Endodermal cell (in vitro differentiated cells): ENCODE measurements at regions not wholly inside any gene's neighbourhood (a gene's known extent, or its start where the extent isn't known, plus 50 kb on each side); places are given as distances from the start of the nearest gene placed in this dataset.
"Not testable (repeated sequence)": the region's sequence is repeated elsewhere in the genome, so short reads cannot be mapped to it uniquely, and the experiment has no call there.

Experiments
- DNase-seq: peaks from one replicate; pipeline ENCODE4 v3.0.0-alpha.2; 2017
- H3K27ac ChIP-seq: 2 replicates; pipeline ENCODE4 v1.5.1; 2013; ENCODE audit warnings: mild to moderate bottlenecking, low read depth, low read length, moderate library complexity
- H3K27me3 ChIP-seq: 2 replicates; pipeline ENCODE4 v1.6.1; 2013; ENCODE audit warnings: mild to moderate bottlenecking, low read length, moderate library complexity; ENCODE audit not compliant: insufficient read depth, control insufficient read depth, poor library complexity, severe bottlenecking
- H3K36me3 ChIP-seq: 2 replicates; pipeline ENCODE4 v1.7.0; 2013; ENCODE audit warnings: mild to moderate bottlenecking, low read length, moderate library complexity; ENCODE audit not compliant: control insufficient read depth, insufficient read depth
- H3K4me1 ChIP-seq: one replicate; pipeline ENCODE4 v1.7.0; 2013; ENCODE audit warnings: low read length; ENCODE audit not compliant: control insufficient read depth, insufficient read depth
- H3K4me3 ChIP-seq: 2 replicates; pipeline ENCODE4 v1.5.1; 2013; ENCODE audit warnings: mild to moderate bottlenecking, low read length, moderate library complexity
- H3K9ac ChIP-seq: 2 replicates; pipeline ENCODE4 v1.6.1; 2013; ENCODE audit warnings: mild to moderate bottlenecking, low read length, moderate library complexity; ENCODE audit not compliant: poor library complexity, severe bottlenecking; ENCODE audit errors: extremely low read depth
- H3K9me3 ChIP-seq: 2 replicates; pipeline ENCODE4 v1.6.1; 2013; ENCODE audit warnings: mild to moderate bottlenecking, low read length, moderate library complexity; ENCODE audit not compliant: control insufficient read depth
- H3K27ac Mint-ChIP-seq: 2 replicates; pipeline ENCODE4 v1.8.0; 2020; ENCODE audit warnings: mixed read lengths
- H3K27me3 Mint-ChIP-seq: 2 replicates; pipeline ENCODE4 v1.8.0; 2021; ENCODE audit warnings: mild to moderate bottlenecking, mixed read lengths; ENCODE audit not compliant: insufficient read depth
- H3K36me3 Mint-ChIP-seq: 2 replicates; pipeline ENCODE4 v1.8.0; 2020; ENCODE audit warnings: low read depth, mixed read lengths
- H3K4me1 Mint-ChIP-seq: 2 replicates; pipeline ENCODE4 v1.8.0; 2020; ENCODE audit warnings: mixed read lengths
- H3K4me3 Mint-ChIP-seq: 2 replicates; pipeline ENCODE4 v1.8.0; 2020; ENCODE audit warnings: mild to moderate bottlenecking, moderate library complexity, mixed read lengths
- H3K9me3 Mint-ChIP-seq: 2 replicates; pipeline ENCODE4 v1.8.0; 2020; ENCODE audit warnings: mild to moderate bottlenecking, mixed read lengths
- WGBS, 2 experiments: methylation state at CpG; one replicate each; pipeline versions ENCODE4 v1.1.5 to v1.1.7; 2013; ENCODE audit warnings: missing lambda C conversion rate in 2 of 2, mixed read lengths in 1 of 2; ENCODE audit not compliant: insufficient coverage in 1 of 2, insufficient read length in 1 of 2; 5-methylcytosine and 5-hydroxymethylcytosine counted together
- TF ChIP-seq, protein P1 (sequence below): fragments of 200-600 bp; sonication (generic); conservative IDR thresholded peaks from 2 replicates; pipeline ENCODE4 v1.5.0; 2021; ENCODE audit warnings: antibody characterized with exemption, mild to moderate bottlenecking

DNA sequence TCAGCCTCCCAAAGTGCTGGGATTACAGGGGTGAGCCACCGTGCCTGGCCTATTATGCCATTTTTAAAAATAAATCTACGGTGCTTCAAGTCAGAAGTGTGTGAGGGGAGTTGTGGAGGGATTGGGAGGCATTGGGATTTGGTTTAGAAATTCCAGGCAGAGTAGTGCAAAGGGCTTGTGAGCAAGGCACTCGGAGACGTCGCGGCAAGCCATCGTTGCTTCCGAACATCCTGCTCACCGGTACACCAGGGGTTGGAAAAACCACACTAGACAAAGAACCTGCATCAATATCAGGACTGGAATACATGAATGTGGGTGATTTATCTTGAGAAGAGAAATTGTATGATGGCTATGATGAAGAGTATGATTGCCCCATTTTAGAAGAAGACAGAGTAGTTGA, 227.0 kb downstream of the ALG10 start:
- no peak for DNase-seq
- Mint-ChIP-seq H3K9me3 (peaks cover 88% of the 10 kb centered on the region), H3K27me3 (no peaks in the 10 kb centered on the region), H3K27ac (no peak overlapping the region), H3K36me3 (no peaks in the 10 kb centered on the region), H3K4me1 (no peaks in the 10 kb centered on the region), H3K4me3 (no peak overlapping the region)
- H3K9ac ChIP-seq, result no peak overlapping the region
- H3K27ac ChIP-seq, result no peak overlapping the region
- H3K27me3 ChIP-seq, result no peaks in the 10 kb centered on the region
- 40 to 93% methylated on average over 1 to 9 of the region's 9 CpGs for WGBS, 2 experiments
- H3K4me3 ChIP-seq, result no peak overlapping the region
- H3K9me3 ChIP-seq, result peaks cover 61% of the 10 kb centered on the region
- no peaks in the 10 kb centered on the region for H3K4me1 ChIP-seq
- H3K36me3 ChIP-seq, result no peaks in the 10 kb centered on the region
- TF ChIP-seq, protein P1, sequence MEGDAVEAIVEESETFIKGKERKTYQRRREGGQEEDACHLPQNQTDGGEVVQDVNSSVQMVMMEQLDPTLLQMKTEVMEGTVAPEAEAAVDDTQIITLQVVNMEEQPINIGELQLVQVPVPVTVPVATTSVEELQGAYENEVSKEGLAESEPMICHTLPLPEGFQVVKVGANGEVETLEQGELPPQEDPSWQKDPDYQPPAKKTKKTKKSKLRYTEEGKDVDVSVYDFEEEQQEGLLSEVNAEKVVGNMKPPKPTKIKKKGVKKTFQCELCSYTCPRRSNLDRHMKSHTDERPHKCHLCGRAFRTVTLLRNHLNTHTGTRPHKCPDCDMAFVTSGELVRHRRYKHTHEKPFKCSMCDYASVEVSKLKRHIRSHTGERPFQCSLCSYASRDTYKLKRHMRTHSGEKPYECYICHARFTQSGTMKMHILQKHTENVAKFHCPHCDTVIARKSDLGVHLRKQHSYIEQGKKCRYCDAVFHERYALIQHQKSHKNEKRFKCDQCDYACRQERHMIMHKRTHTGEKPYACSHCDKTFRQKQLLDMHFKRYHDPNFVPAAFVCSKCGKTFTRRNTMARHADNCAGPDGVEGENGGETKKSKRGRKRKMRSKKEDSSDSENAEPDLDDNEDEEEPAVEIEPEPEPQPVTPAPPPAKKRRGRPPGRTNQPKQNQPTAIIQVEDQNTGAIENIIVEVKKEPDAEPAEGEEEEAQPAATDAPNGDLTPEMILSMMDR, result no peak

DNA sequence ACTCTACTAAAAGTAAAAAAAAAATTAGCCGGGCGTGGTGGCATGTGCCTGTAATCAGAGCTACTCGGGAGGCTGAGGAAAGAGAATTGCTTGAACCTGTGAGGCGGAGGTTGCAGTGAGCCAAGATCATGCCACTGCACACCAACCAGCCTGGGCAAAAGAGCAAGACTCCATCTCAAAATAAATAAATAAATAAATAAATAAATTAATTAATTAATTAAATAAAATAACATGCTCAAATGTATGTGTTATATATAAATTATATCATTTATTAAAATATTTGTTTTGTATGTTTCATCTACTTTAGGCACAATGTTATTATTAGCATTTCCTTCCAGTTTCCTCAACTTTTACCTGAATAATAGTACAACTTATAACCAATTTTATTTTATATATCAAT, 229.6 kb downstream of the ALG10 start:
- H3K9me3 Mint-ChIP-seq, result peaks cover 84% of the 10 kb centered on the region
- WGBS, 2 experiments, result 90% methylated on average over 4 of the region's 4 CpGs; no CpG with 5 or more reads in 1 of the 2 experiments
- H3K27ac Mint-ChIP-seq, H3K36me3 Mint-ChIP-seq, H3K4me1 ChIP-seq, H3K27ac ChIP-seq, H3K4me3 ChIP-seq, H3K27me3 Mint-ChIP-seq, H3K4me3 Mint-ChIP-seq, H3K36me3 ChIP-seq, DNase-seq, H3K27me3 ChIP-seq, H3K4me1 Mint-ChIP-seq, H3K9ac ChIP-seq: not testable (repeated sequence)
- H3K9me3 ChIP-seq, result peaks cover 50% of the 10 kb centered on the region

DNA sequence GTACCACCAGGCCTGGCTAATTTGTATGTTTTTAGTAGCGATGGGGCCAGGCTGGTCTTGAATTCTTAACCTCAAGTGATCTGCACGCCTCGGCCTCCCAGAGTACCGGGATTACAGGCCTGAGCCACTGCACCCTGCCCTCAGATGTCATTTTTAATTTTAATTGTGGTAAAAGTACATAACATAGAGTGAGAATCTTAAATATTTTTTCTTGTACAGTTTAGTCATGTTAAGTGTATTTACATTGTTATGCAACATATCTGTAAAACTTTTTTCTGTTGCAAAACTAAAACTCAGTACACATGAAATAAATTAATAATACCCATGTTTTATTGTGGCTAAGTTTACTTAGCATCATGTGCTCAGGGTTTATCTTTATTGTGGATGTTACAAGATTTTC, 231.4 kb downstream of the ALG10 start:
- no peaks in the 10 kb centered on the region for H3K27me3 ChIP-seq
- no peaks in the 10 kb centered on the region for H3K36me3 ChIP-seq
- H3K9me3 ChIP-seq, result peaks cover 58% of the 10 kb centered on the region
- H3K9ac ChIP-seq, result no peak overlapping the region
- WGBS, 2 experiments, result 72% methylated on average over 4 of the region's 4 CpGs; no CpG with 5 or more reads in 1 of the 2 experiments
- Mint-ChIP-seq H3K36me3 (no peaks in the 10 kb centered on the region), H3K27me3 (no peaks in the 10 kb centered on the region), H3K4me3 (no peak overlapping the region), H3K9me3 (peaks cover 84% of the 10 kb centered on the region), H3K27ac (no peak overlapping the region), H3K4me1 (no peaks in the 10 kb centered on the region)
- TF ChIP-seq, protein P1, result no peak
- no peak for DNase-seq
- H3K4me3 ChIP-seq, result no peak overlapping the region
- H3K4me1 ChIP-seq, result no peaks in the 10 kb centered on the region
- H3K27ac ChIP-seq, result no peak overlapping the region

DNA sequence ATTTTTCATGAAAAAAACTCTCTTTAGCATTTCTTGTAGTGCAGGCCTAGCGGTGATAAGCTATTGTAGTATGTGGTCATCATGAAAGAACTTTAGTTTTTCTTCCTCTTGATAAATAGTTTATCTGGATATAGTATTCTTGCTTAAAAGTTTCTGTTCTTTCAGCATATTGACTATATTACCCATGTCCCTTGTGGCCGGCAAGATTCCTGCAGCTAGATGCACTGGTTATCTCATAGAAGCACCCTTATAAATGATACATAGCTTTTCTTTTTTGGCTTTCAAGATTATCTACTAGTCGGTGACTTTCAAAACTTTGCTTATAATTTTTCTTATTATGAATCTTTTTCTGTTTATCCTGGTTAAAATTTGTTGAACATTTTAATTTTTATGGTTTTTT, 234.8 kb downstream of the ALG10 start:
- no peak overlapping the region for H3K4me3 Mint-ChIP-seq
- peaks cover 90% of the 10 kb centered on the region for H3K9me3 Mint-ChIP-seq
- H3K4me1 ChIP-seq, result no peaks in the 10 kb centered on the region
- H3K27me3 ChIP-seq, result no peaks in the 10 kb centered on the region
- no peak for DNase-seq
- H3K36me3 ChIP-seq, result no peaks in the 10 kb centered on the region
- H3K27ac ChIP-seq, result no peak overlapping the region
- H3K36me3 Mint-ChIP-seq, result peaks cover 6% of the 10 kb centered on the region
- H3K9ac ChIP-seq, result no peak overlapping the region
- H3K4me1 Mint-ChIP-seq, result no peaks in the 10 kb centered on the region
- H3K9me3 ChIP-seq, result peaks cover 66% of the 10 kb centered on the region
- TF ChIP-seq, protein P1, result peak; percentile 58
- peaks cover 2% of the 10 kb centered on the region for H3K27me3 Mint-ChIP-seq
- H3K27ac Mint-ChIP-seq, result no peak overlapping the region
- 80 to 90% methylated on average over 1 to 2 of the region's 3 CpGs for WGBS, 2 experiments
- peak overlapping the region; percentile 29 for H3K4me3 ChIP-seq

GRCh38 chr12:34262140-34262539, 239.8 kb downstream of the ALG10 start:
- peaks cover 62% of the 10 kb centered on the region for H3K9me3 ChIP-seq
- Mint-ChIP-seq H3K36me3 (peaks cover 23% of the 10 kb centered on the region), H3K9me3 (peaks cover 58% of the 10 kb centered on the region)
- not testable (repeated sequence) for H3K9ac ChIP-seq, H3K4me3 Mint-ChIP-seq, DNase-seq, H3K27me3 Mint-ChIP-seq, H3K27ac ChIP-seq, H3K27me3 ChIP-seq, H3K4me1 Mint-ChIP-seq, H3K4me1 ChIP-seq, H3K4me3 ChIP-seq, H3K36me3 ChIP-seq, H3K27ac Mint-ChIP-seq
- WGBS, 2 experiments, result 87 to 97% methylated on average over 5 to 10 of the region's 11 CpGs
